ENCODE measurements at regions not wholly inside any gene's neighbourhood (a gene's known extent, or its start where the extent isn't known, plus 50 kb on each side); places are given as distances from the start of the nearest gene placed in this dataset.
A peak's percentile ranks its signal among the peaks of the same experiment; 100 is the strongest.

GRCh38 chr14:87002776-87003175 is 990.2 kb downstream of the GALC start:
- no peak overlapping the region for H3K9ac ChIP-seq (ENCODE audit: insufficient read depth, low read depth, low read length)
- no peaks in the 10 kb centered on the region for H3K27me3 ChIP-seq (ENCODE audit: control insufficient read depth in 1 of 2, insufficient read depth in 2 of 2, low read length in 2 of 2)
- in situ Hi-C loops (cut with HindIII; ENCODE audit: extremely low pct_ligation_motif_present, low pct_unique_long_range_greater_than_20kb) (no loop called here), intact Hi-C loops (cut with micrococcal nuclease; ENCODE audit: unreplicated experiment) (no loop called here)
- no peaks in the 10 kb centered on the region for H3K9me3 ChIP-seq (ENCODE audit: low read length)
- H3K79me2 ChIP-seq (ENCODE audit: insufficient read depth, low read length), result no peaks in the 10 kb centered on the region
- no TSS peak for BruUV-seq (replicated peaks)
- POLR2A ChIA-PET, result no interaction called here
- WGBS (ENCODE audit: low lambda C conversion rate), result 3% methylated on average over 2 of the region's 2 CpGs
- no peak for FAIRE-seq
- no peak overlapping the region for H3K4me3 ChIP-seq (replicated peaks in 1 of 3; ENCODE audit: insufficient read depth in 1 of 3, low read depth in 2 of 3, low read length in 3 of 3)
- H2AFZ ChIP-seq (ENCODE audit: low read length), result no peak overlapping the region
- ATAC-seq, result no peak
- CTCF ChIA-PET (ENCODE audit: low intra/inter-chr PET ratio, low total read pairs), result no interaction called here
- DNase-seq (ENCODE audit: low spot score), result no peak
- H3K4me2 ChIP-seq (ENCODE audit: low read depth, low read length), result no peak overlapping the region
- TF ChIP-seq HMG20B (CRISPR knock-in tag; conservative IDR thresholded peaks at IDR 0.05) (no peak), ZNF558 (CRISPR knock-in tag; IDR thresholded peaks at IDR 0.05; ENCODE audit: borderline replicate concordance) (no peak), STAG1 (CRISPR knock-in tag; IDR thresholded peaks at IDR 0.05) (peak; percentile 28; the same call in 1 of the 2 replicates), ZNF878 (CRISPR knock-in tag; IDR thresholded peaks at IDR 0.05) (no peak)
- no peak overlapping the region for H3K27ac ChIP-seq (ENCODE audit: extremely low read length, insufficient read depth, low read length)
- no peaks in the 10 kb centered on the region for H3K4me1 ChIP-seq (ENCODE audit: insufficient read depth, low read length)
- H4K20me1 ChIP-seq (ENCODE audit: insufficient read depth, low read length), result no peaks in the 10 kb centered on the region
- H3K36me3 ChIP-seq (replicated peaks in 1 of 2; ENCODE audit: control insufficient read depth in 1 of 2, insufficient read depth in 2 of 2, low read length in 2 of 2), result no peaks in the 10 kb centered on the region

GRCh38 chr14:87001333-87001732 is 991.6 kb downstream of the GALC start:
- WGBS (ENCODE audit: low lambda C conversion rate), result 0% methylated on average over 2 of the region's 2 CpGs
- intact Hi-C loops (cut with micrococcal nuclease; ENCODE audit: unreplicated experiment) (no loop called here), in situ Hi-C loops (cut with HindIII; ENCODE audit: extremely low pct_ligation_motif_present, low pct_unique_long_range_greater_than_20kb) (no loop called here)
- no peaks in the 10 kb centered on the region for H3K9me3 ChIP-seq (ENCODE audit: low read length)
- ChIA-PET CTCF (ENCODE audit: low intra/inter-chr PET ratio, low total read pairs) (no interaction called here), POLR2A (no interaction called here)
- no peak overlapping the region for H3K4me2 ChIP-seq (ENCODE audit: low read depth, low read length)
- no peak overlapping the region for H3K4me3 ChIP-seq (replicated peaks in 1 of 3; ENCODE audit: insufficient read depth in 1 of 3, low read depth in 2 of 3, low read length in 3 of 3)
- no peaks in the 10 kb centered on the region for H3K27me3 ChIP-seq (ENCODE audit: control insufficient read depth in 1 of 2, insufficient read depth in 2 of 2, low read length in 2 of 2)
- FAIRE-seq, result no peak
- H3K79me2 ChIP-seq (ENCODE audit: insufficient read depth, low read length), result no peaks in the 10 kb centered on the region
- no peak for DNase-seq (ENCODE audit: low spot score)
- H4K20me1 ChIP-seq (ENCODE audit: insufficient read depth, low read length), result no peaks in the 10 kb centered on the region
- no TSS peak for BruUV-seq (replicated peaks)
- H3K27ac ChIP-seq (ENCODE audit: extremely low read length, insufficient read depth, low read length), result no peak overlapping the region
- no peak for ATAC-seq
- H3K36me3 ChIP-seq (replicated peaks in 1 of 2; ENCODE audit: control insufficient read depth in 1 of 2, insufficient read depth in 2 of 2, low read length in 2 of 2), result no peaks in the 10 kb centered on the region
- no peak overlapping the region for H3K9ac ChIP-seq (ENCODE audit: insufficient read depth, low read depth, low read length)
- H2AFZ ChIP-seq (ENCODE audit: low read length), result no peak overlapping the region
- no peaks in the 10 kb centered on the region for H3K4me1 ChIP-seq (ENCODE audit: insufficient read depth, low read length)
- TF ChIP-seq ZNF790 (CRISPR knock-in tag; IDR thresholded peaks at IDR 0.05; ENCODE audit: borderline replicate concordance), result no peak
- TF ChIP-seq HMG20A (CRISPR knock-in tag; IDR thresholded peaks at IDR 0.05; ENCODE audit: borderline replicate concordance), result no peak
- no peak for TF ChIP-seq BCL3 (CRISPR knock-in tag; IDR thresholded peaks at IDR 0.05)
- TF ChIP-seq RFXAP (CRISPR knock-in tag; IDR thresholded peaks at IDR 0.05; ENCODE audit: borderline replicate concordance), result no peak
- no peak for TF ChIP-seq CSRNP1 (CRISPR knock-in tag; IDR thresholded peaks at IDR 0.05)
- no peak for TF ChIP-seq ZNF274 (CRISPR knock-in tag; IDR thresholded peaks at IDR 0.05)
- TF ChIP-seq ZSCAN12 (CRISPR knock-in tag; IDR thresholded peaks at IDR 0.05), result no peak
- no peak for TF ChIP-seq TFDP2 (CRISPR knock-in tag; IDR thresholded peaks at IDR 0.05)
- TF ChIP-seq ZBTB2 (CRISPR knock-in tag; IDR thresholded peaks at IDR 0.05; ENCODE audit: low read depth), result no peak
- no peak for TF ChIP-seq NKX3-1 (CRISPR knock-in tag; IDR thresholded peaks at IDR 0.05)
